HG03045 (cell line): ENCODE measurements at regions not wholly inside any gene's neighbourhood (a gene's known extent, or its start where the extent isn't known, plus 50 kb on each side); places are given as distances from the start of the nearest gene placed in this dataset.

ENCODE experiments used
- ATAC-seq: cut with Tn5 transposase; IDR thresholded peaks from one replicate; pipeline ENCODE4 v1.9.1; 2021; ENCODE audit warnings: mild to moderate bottlenecking, moderate library complexity; ENCODE audit not compliant: unreplicated experiment

DNA sequence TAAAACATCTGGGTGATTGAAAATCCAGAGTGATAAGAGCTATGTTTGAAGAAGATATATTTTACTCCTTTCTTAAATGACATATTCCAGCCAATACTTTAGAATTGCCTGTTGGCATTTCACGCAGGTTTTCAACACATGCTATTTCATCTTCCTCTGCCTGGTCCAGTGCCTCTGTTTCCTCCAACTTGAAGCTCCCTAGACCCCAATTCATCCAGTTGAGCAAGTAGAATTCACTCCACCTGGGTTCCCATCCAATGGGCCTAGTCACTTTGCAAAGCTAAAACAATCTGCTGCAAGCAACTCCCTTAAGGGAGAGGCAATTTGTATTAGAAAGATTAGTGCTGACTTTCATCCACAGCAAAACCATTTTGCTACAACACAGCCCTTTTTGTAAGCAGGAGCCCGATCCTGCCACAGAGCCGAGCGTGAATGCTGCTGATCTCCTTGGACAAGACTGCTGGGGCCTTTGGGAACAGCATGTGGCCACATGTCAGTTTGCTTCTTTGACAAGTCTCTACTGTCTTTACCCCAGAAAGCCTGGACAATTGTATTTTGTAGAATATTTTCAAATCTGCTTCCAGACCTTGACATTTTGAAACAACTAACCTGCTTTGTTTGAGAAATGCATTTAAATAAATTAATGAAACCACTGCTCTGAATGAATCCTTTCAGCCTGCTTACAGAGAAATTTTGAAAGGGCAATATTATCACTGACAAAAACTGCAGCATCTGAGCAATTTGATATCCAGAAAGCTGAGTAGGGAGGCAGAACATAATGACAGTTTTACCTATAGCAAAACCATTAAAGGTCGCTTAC is 259.1 kb downstream of the TDRD15 start:
- no peak for ATAC-seq

DNA sequence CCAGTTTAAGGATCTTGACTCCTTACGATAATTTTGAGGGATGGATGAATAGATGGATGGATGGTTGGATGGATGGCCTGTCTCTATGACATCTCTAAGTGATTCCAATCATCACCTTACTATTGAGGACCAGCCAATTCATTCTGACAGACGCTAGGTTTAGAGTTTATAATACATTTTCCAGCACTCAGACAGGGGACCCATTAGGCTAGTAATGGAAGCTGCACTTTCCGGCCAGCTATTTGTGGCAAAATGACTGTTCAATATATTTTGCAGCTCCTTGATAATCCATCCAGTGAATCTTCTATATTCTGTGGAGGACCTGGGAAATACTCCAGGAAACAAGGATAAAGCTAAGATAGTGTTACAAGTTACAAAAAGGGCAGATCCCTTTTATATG is 262.9 kb downstream of the TDRD15 start:
- ATAC-seq: no peak

DNA sequence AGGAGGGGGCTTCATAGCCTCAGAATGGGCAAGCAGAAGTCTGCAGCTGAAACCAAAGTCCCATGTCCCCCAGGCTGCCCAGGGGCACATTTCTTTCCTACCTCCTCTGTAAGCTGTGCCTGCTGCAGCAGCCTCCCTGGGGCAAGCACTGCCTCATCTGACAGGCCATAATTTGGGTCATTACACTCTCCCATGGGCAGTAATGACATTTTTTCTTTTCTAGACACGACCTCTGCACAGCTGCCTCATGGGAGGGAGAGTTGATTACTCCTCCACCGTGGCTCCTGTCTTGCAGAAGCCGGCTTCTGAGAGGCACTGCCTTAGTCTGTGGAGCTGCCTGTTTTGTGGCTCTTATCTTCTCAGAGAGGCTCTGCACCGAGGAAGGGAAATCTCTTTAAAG is 268.9 kb downstream of the TDRD15 start:
- ATAC-seq: no peak

DNA sequence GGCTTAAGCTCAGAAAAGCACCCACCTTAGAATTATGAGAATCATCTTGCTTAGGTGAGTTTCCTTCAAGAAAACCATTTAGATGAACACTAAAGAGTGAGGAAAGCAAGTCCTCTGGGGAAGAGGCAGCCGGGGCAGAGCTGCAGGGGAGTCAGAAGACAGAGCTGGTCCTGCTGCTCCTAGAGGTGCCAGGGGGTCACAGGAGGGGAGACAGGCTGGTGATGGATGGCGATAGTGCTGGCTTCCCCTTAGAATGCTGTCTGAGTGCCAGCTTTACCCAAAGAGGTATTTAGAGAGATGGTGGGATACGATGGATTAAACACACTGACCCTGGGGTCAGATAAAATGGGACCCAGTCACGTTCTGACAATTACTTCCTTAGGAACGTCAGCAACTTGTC is 269.4 kb downstream of the TDRD15 start:
- ATAC-seq: no peak

DNA sequence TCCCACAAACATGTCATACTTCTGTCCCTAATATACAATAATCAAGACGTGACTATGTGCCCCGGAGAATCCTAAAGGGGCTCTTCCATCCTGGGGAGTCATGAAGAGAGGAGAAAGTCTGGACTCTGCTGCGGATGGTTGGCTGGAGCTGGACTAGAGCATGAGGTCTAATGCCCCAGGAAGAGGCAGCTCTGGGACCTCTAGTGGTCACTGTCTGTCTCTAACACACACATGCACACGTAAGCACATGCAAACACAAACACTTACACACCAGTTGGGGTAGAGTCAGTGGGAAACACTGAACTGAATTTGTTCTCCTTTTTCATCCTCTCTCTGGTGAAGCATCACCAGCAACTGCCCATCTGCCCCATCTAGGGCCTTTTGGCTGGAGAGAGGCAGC is 271.6 kb downstream of the TDRD15 start:
- no peak for ATAC-seq

DNA sequence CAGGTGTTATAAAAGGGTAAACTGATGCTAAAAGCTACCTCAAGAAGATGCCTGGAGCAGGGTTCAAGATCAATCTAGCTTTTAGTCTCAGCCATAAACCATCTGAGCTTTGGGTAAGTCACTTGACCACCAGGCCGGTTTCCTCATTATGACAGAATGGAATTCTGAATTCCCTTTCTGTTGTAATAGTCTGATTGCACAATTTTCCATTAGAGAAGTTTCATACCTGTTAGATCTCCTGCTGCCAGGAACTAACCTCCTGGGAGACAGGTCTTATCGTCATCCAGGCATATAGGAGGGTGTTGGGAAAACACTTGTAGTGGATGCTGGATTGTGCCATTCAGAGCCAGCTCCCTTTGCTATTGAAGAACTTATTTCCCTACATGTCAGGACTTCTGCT is 272.5 kb downstream of the TDRD15 start:
- no peak for ATAC-seq

GRCh38 chr2:21401022-21401698 is 277.4 kb downstream of the TDRD15 start:
- no peak for ATAC-seq

- ATAC-seq: no peak
Observed at GRCh38 chr2:21404137-21404536, 280.4 kb downstream of the TDRD15 start.

GRCh38 chr2:21404827-21405625 is 281.3 kb downstream of the TDRD15 start:
- no peak for ATAC-seq

DNA sequence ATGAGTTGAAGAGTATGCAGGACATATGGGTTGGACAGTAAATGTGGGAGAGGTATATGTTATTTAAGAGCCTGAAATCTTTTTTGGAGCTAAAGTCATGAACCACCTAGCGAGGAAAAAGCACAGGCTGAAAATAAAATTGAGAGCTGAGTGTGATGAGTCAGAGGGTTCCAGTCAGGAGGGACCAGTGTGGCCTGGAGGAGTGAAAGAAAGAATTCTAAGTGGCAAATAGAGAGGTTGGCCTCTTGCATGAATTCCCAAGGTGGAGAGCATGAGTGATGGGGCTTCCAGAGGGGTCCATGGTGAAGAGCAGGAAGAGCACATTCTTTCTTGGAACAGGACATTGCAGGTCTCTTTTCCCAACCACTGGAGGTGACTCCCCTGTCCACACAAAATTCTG is 282.6 kb downstream of the TDRD15 start:
- no peak for ATAC-seq

GRCh38 chr2:21406911-21407310 is 283.1 kb downstream of the TDRD15 start:
- no peak for ATAC-seq

DNA sequence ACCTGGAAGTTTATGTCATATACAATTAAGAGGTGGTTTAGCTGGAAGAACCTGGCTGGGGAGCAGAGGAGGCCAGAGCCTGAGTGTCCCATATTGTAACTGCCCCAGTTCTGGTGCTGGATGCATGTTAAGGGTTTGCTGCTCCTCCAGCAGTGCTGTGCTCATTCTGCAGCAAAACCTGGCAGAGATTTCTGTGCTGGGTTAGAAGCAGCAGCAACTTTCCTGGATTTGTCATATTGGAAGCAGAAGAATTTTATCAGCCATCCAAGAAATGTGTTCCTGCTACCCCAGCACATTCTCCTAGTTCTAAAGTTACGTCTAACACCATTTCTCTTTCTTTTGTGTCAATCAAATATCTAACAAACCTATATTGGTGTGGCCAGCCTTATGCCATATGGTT is 284.1 kb downstream of the TDRD15 start:
- no peak for ATAC-seq

- no peak for ATAC-seq
Observed at GRCh38 chr2:21411741-21412140, 288.0 kb downstream of the TDRD15 start.

- ATAC-seq: no peak
Observed at GRCh38 chr2:21412944-21413443, 289.2 kb downstream of the TDRD15 start.

DNA sequence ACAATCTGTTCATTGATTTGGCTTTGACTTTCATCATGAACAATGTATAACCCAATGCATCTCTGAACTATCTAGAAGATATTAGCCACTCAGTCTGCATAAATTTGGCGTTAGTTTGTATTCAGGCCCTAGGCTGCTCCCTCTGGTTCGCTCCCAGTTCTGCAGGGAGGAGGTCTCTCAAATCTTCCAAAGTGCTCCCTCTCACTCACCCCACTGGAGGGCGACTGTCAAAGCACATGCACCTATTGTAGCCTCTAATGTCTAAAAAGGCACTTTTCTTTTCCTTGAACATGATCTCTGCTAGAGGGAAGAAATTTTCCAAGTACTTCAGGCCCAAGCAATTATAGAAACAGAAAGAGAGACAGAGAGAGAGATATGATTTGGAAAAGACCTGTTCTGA is 291.5 kb downstream of the TDRD15 start:
- no peak for ATAC-seq

GRCh38 chr2:21416226-21416625 is 292.5 kb downstream of the TDRD15 start:
- no peak for ATAC-seq

DNA sequence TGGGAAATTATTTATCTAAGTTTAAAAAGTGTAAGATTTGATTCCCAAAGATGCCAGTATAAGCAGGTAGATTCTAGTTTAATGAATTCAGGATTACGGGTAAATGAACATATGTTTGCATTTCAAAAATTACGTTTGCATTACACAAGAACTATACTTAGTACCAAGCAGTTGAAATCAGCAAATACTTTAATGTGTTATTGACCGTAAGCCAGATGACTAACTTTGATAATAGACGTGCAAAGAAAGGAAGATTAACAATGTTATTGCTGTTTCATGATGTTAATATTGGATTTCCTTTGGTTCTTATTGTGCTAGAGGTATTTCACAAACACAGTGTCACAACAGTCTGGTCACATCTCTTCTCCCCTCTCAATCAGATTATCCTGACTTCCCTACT is 294.7 kb downstream of the TDRD15 start:
- no peak for ATAC-seq

- ATAC-seq: no peak
Observed at GRCh38 chr2:21420553-21421335, 297.0 kb downstream of the TDRD15 start.

DNA sequence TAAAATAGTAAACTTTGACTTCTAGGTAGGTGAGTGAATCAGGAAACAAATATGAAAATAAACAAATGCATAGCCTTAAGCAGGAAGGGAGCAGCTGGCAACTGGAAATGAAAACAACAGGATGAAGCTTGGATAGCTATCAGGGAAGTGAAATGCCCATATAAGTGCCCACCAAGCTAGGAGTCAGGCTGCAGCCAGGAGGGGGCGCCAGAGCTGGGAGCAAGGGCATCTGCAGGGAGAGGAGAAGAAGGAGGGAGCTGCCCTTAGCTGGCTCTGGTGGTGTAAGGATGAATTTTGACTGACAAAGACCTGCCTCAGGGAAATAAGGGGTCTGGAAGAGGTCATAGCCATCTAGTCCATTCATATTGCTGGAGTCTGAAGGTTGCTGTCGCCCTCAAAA is 298.3 kb downstream of the TDRD15 start:
- ATAC-seq: no peak

DNA sequence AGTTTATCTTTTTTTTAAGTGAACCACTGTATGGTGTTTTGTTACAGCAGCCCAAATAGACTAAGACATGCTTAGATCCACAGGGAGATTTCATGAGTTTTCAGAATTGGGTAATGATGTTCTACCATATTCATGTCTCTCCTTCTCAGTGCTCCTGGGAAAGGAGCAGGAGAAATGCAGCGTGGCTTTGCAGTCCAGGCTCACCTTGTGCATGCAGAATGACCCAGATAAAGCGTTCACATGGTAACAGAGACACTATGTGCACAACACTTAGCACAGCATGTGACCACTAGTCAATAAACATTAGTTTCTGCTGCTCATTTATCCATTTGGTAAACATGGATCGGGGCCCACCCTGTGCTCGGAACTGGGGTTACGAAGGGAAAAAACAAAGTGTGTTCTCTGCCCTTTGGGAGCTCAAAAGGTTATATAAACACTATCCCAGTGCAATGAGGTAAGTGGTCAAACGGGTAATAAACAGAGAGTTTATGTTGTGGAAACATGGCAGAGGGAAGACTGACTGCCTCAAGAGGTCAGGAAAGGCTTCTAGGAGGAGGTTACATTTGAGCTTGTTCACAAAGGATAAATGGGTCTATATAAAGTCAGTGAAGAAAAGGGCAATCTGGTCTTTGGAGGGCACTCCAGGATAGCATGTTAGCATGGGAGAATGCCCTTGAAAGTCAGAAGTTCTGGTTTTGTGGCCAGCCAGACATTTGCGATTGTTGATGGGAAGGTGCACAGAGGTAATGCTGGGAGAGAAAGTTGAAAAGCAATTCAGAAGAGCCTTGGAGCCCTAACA is 299.2 kb downstream of the TDRD15 start:
- ATAC-seq: no peak
